Neural cell (in vitro differentiated cells): ENCODE measurements at regions not wholly inside any gene's neighbourhood (a gene's known extent, or its start where the extent isn't known, plus 50 kb on each side); places are given as distances from the start of the nearest gene placed in this dataset.

Experiments used
- H2AFZ ChIP-seq: fragments of 200-600, 300-800 bp; sonication (generic), shearing (Covaris generic); 2 replicates; pipeline ENCODE4 v1.6.0; 2014; ENCODE audit warnings: low read depth, mild to moderate bottlenecking, antibody characterized with exemption, low read length, moderate library complexity
- H3F3A ChIP-seq: fragments of 200-600 bp; shearing (Covaris generic); 2 replicates; pipeline ENCODE4 v1.6.1; 2016; ENCODE audit warnings: mild to moderate bottlenecking, moderate library complexity, mixed read lengths, antibody characterized with exemption, low read length; ENCODE audit not compliant: insufficient read depth, poor library complexity, severe bottlenecking
- H3K27ac ChIP-seq: fragments of 200-600, 300-800 bp; sonication (generic), shearing (Covaris generic); 2 replicates; pipeline ENCODE4 v1.5.1; 2014; ENCODE audit warnings: mild to moderate bottlenecking, low read length, moderate library complexity
- H3K27me3 ChIP-seq: fragments of 300-800, 200-600 bp; sonication (generic), shearing (Covaris generic); 2 replicates; pipeline ENCODE4 v1.6.0; 2014; ENCODE audit warnings: mild to moderate bottlenecking, low read depth, low read length, moderate library complexity; ENCODE audit not compliant: insufficient read depth
- H3K36me3 ChIP-seq: fragments of 300-800, 200-600 bp; sonication (generic), shearing (Covaris generic); 2 replicates; pipeline ENCODE4 v1.5.1; 2014; ENCODE audit warnings: mild to moderate bottlenecking, antibody characterized with exemption, low read length, moderate library complexity; ENCODE audit not compliant: insufficient read depth
- H3K4me2 ChIP-seq: fragments of 300-800, 200-600 bp; sonication (generic), shearing (Covaris generic); 2 replicates; pipeline ENCODE4 v1.6.0; 2014; ENCODE audit warnings: mild to moderate bottlenecking, low read length
- H3K4me3 ChIP-seq: fragments of 300-800, 200-600 bp; sonication (generic), shearing (Covaris generic); 2 replicates; pipeline ENCODE4 v1.5.1; 2014; ENCODE audit warnings: mild to moderate bottlenecking, low read length, moderate library complexity
- H3K79me2 ChIP-seq: fragments of 200-600 bp; shearing (Covaris generic); replicated peaks from 2 replicates; pipeline ENCODE4 v1.6.0; 2014; ENCODE audit warnings: mild to moderate bottlenecking, low read length, moderate library complexity; ENCODE audit not compliant: insufficient read depth
- H3K9ac ChIP-seq: fragments of 300-800, 200-600 bp; sonication (generic), shearing (Covaris generic); 2 replicates; pipeline ENCODE4 v1.6.1; 2016; ENCODE audit warnings: mild to moderate bottlenecking, low read length, mixed read lengths
- H3K9me2 ChIP-seq: fragments of 200-600 bp; shearing (Covaris generic); 2 replicates; pipeline ENCODE4 v1.6.1; 2016; ENCODE audit warnings: mild to moderate bottlenecking, low read length, mixed read lengths; ENCODE audit not compliant: insufficient read depth
- H3K9me3 ChIP-seq: fragments of 200-600, 300-800 bp; sonication (generic), shearing (Covaris generic); 2 replicates; pipeline ENCODE4 v1.6.1; 2016; ENCODE audit warnings: mild to moderate bottlenecking, mixed run types, low read length, moderate library complexity, mixed read lengths
- H4K20me1 ChIP-seq: fragments of 200-600 bp; shearing (Covaris generic); 2 replicates; pipeline ENCODE4 v1.6.1; 2016; ENCODE audit warnings: mild to moderate bottlenecking, mixed run types; ENCODE audit not compliant: insufficient read depth
- EP300 ChIP-seq: fragments of 450-650 bp; conservative IDR thresholded peaks from 2 replicates; pipeline ENCODE4 v1.6.1; 2014; ENCODE audit warnings: antibody characterized with exemption, mild to moderate bottlenecking, moderate library complexity; ENCODE audit not compliant: poor library complexity, severe bottlenecking
- EZH2 ChIP-seq: fragments of 200-600, 300-800 bp; shearing (Covaris generic), sonication (generic); IDR thresholded peaks from 2 replicates; pipeline ENCODE4 v1.6.1; 2014; ENCODE audit warnings: antibody characterized with exemption, low read length, borderline replicate concordance, mild to moderate bottlenecking; ENCODE audit not compliant: insufficient read depth, poor library complexity, severe bottlenecking
- MXI1 ChIP-seq: fragments of 450-650 bp; conservative IDR thresholded peaks from 2 replicates; pipeline ENCODE4 v1.6.1; 2014; ENCODE audit warnings: antibody characterized with exemption, mild to moderate bottlenecking; ENCODE audit not compliant: poor library complexity, severe bottlenecking
- POLR2AphosphoS5 ChIP-seq: IDR thresholded peaks from 2 replicates; pipeline ENCODE4 v1.6.1; 2012
- RAD21 ChIP-seq: fragments of 450-650 bp; conservative IDR thresholded peaks from 2 replicates; pipeline ENCODE4 v1.6.1; 2014; ENCODE audit warnings: antibody characterized with exemption, mild to moderate bottlenecking, moderate library complexity
- SMC3 ChIP-seq: fragments of 450-650 bp; conservative IDR thresholded peaks from 2 replicates; pipeline ENCODE4 v1.6.1; 2014; ENCODE audit warnings: antibody characterized with exemption, mild to moderate bottlenecking, moderate library complexity; ENCODE audit not compliant: poor library complexity
- TAF1 ChIP-seq: IDR thresholded peaks from 2 replicates; pipeline ENCODE4 v1.6.1; 2012; ENCODE audit warnings: low read depth
- TF ChIP-seq, protein P1 (sequence below): IDR thresholded peaks from 2 replicates; pipeline ENCODE4 v1.6.1; 2012; ENCODE audit warnings: borderline replicate concordance
- TF ChIP-seq, protein P2 (sequence below): fragments of 450-650 bp; IDR thresholded peaks from 2 replicates; pipeline ENCODE4 v1.5.1; 2014; ENCODE audit warnings: antibody characterized with exemption, mild to moderate bottlenecking, moderate library complexity; ENCODE audit not compliant: poor library complexity, severe bottlenecking

DNA sequence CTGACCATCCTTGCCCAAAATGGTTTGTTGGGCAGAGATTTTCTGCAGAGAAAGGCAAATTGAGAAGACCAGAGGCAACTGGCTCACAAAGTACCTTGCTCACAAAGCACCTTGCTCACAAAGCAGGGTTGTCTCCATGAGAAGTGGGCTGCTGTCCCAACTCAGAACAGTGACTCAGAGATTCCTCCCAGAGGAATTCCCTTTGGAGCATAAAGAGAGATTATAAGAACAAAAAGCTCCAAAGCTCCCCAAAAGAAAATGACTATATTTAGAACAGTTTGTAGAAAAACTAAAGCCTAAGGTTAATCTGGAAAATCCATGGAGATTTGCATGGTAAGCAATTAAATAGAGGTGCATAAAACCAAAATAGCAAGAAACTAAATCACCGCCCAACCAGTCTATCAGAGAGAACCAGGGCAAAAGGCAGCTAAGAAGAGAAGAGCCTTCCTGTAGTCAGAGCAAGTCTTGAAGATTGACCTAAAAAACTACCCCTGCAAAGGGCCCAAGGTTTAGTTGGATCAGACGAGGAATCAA is 731.4 kb downstream of the FAT4 start:
- H3K4me3 ChIP-seq = no peak overlapping the region
- H3K9me2 ChIP-seq = no peaks in the 10 kb centered on the region
- no peak overlapping the region for H2AFZ ChIP-seq
- H3K27me3 ChIP-seq = no peaks in the 10 kb centered on the region
- no peaks in the 10 kb centered on the region for H3K79me2 ChIP-seq
- H3K27ac ChIP-seq = no peak overlapping the region
- no peak overlapping the region for H3K4me2 ChIP-seq
- H3K9ac ChIP-seq = no peak overlapping the region
- no peaks in the 10 kb centered on the region for H3K36me3 ChIP-seq
- no peaks in the 10 kb centered on the region for H4K20me1 ChIP-seq
- TF ChIP-seq SMC3 = no peak
- TF ChIP-seq, protein P1, sequence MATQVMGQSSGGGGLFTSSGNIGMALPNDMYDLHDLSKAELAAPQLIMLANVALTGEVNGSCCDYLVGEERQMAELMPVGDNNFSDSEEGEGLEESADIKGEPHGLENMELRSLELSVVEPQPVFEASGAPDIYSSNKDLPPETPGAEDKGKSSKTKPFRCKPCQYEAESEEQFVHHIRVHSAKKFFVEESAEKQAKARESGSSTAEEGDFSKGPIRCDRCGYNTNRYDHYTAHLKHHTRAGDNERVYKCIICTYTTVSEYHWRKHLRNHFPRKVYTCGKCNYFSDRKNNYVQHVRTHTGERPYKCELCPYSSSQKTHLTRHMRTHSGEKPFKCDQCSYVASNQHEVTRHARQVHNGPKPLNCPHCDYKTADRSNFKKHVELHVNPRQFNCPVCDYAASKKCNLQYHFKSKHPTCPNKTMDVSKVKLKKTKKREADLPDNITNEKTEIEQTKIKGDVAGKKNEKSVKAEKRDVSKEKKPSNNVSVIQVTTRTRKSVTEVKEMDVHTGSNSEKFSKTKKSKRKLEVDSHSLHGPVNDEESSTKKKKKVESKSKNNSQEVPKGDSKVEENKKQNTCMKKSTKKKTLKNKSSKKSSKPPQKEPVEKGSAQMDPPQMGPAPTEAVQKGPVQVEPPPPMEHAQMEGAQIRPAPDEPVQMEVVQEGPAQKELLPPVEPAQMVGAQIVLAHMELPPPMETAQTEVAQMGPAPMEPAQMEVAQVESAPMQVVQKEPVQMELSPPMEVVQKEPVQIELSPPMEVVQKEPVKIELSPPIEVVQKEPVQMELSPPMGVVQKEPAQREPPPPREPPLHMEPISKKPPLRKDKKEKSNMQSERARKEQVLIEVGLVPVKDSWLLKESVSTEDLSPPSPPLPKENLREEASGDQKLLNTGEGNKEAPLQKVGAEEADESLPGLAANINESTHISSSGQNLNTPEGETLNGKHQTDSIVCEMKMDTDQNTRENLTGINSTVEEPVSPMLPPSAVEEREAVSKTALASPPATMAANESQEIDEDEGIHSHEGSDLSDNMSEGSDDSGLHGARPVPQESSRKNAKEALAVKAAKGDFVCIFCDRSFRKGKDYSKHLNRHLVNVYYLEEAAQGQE = no peak
- no peak for TF ChIP-seq TAF1
- TF ChIP-seq, protein P2, sequence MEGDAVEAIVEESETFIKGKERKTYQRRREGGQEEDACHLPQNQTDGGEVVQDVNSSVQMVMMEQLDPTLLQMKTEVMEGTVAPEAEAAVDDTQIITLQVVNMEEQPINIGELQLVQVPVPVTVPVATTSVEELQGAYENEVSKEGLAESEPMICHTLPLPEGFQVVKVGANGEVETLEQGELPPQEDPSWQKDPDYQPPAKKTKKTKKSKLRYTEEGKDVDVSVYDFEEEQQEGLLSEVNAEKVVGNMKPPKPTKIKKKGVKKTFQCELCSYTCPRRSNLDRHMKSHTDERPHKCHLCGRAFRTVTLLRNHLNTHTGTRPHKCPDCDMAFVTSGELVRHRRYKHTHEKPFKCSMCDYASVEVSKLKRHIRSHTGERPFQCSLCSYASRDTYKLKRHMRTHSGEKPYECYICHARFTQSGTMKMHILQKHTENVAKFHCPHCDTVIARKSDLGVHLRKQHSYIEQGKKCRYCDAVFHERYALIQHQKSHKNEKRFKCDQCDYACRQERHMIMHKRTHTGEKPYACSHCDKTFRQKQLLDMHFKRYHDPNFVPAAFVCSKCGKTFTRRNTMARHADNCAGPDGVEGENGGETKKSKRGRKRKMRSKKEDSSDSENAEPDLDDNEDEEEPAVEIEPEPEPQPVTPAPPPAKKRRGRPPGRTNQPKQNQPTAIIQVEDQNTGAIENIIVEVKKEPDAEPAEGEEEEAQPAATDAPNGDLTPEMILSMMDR = no peak
- no peak for TF ChIP-seq MXI1
- no peak for TF ChIP-seq EP300
- no peak for TF ChIP-seq EZH2
- TF ChIP-seq RAD21 = no peak
- no peak for TF ChIP-seq POLR2AphosphoS5
- H3F3A ChIP-seq = no peaks in the 10 kb centered on the region
- no peaks in the 10 kb centered on the region for H3K9me3 ChIP-seq

DNA sequence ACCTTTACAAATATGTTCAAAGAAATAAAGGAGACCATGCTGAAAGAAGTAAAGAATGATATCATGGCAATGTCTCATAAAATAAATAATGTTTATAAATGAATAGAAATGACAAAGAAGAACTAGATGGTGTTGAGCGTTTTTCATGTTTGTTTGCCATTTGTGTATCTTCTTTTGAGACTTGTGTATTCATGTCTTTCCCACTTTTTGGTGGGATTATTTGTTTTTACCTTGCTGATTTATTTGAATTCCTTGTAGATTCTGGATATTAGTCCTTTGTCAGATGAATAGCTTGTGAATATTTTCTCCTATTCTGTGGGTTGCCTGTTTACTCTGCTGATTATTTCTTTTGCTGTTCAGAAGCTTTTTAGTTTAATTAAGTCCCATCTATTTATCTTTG is 732.4 kb downstream of the FAT4 start:
- Histone ChIP-seq H3K4me3 (no peak overlapping the region), H3K4me2 (no peak overlapping the region), H3K27me3 (no peaks in the 10 kb centered on the region), H3F3A (no peaks in the 10 kb centered on the region), H3K9me3 (no peaks in the 10 kb centered on the region), H3K79me2 (no peaks in the 10 kb centered on the region), H4K20me1 (no peaks in the 10 kb centered on the region), H3K27ac (no peak overlapping the region), H3K36me3 (no peaks in the 10 kb centered on the region), H2AFZ (no peak overlapping the region), H3K9ac (no peak overlapping the region), H3K9me2 (no peaks in the 10 kb centered on the region)
- TF ChIP-seq, protein P1 = no peak
- no peak for TF ChIP-seq SMC3
- TF ChIP-seq, protein P2 = no peak
- no peak for TF ChIP-seq TAF1
- TF ChIP-seq MXI1 = no peak
- no peak for TF ChIP-seq EZH2
- no peak for TF ChIP-seq POLR2AphosphoS5
- no peak for TF ChIP-seq EP300
- no peak for TF ChIP-seq RAD21
